ENCODE measurements at regions not wholly inside any gene's neighbourhood (a gene's known extent, or its start where the extent isn't known, plus 50 kb on each side); places are given as distances from the start of the nearest gene placed in this dataset.

GRCh38 chr4:64533637-64534036 lies 124.4 kb upstream of the TECRL start:
- DNase-seq (ENCODE audit: extremely low spot score) = no peak
- ChIA-PET CTCF (no interaction called here), POLR2A (no interaction called here)
- no peak for TF ChIP-seq CTCF (IDR thresholded peaks at IDR 0.05; ENCODE audit: control extremely low read depth, extremely low read depth, low read depth, missing control alignments)

DNA sequence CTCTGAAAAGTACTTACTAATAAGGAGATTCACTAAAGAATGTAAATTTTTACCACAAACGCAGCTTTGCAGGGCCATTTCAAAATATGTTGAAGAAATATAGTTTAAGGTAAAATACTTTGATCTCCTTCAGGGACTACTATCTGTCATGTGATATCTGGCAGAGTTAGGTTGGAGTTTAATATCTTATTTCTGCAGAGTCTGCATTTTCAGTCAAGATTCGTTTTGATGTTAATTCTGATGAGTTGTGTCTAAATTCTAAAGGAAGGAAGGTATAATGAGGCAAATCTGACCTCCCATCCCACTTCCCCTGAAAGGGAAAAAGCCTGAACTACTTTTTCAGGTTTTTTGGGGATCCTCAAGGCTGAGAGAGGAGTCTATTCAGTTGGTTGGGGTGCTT lies 123.9 kb upstream of the TECRL start:
- no peak for TF ChIP-seq CTCF (IDR thresholded peaks at IDR 0.05; ENCODE audit: control extremely low read depth, extremely low read depth, low read depth, missing control alignments)
- ChIA-PET CTCF (interaction anchor here (1.0 kb wide), 1 partner anchor 16 kb away, joined by 3 read pairs; no protein-coding TSS in a partner anchor), POLR2A (no interaction called here)
- DNase-seq (ENCODE audit: extremely low spot score) = no peak

GRCh38 chr4:64520421-64520820 lies 111.2 kb upstream of the TECRL start:
- ChIA-PET POLR2A (no interaction called here), CTCF (interaction anchor here (0.7 to 1.3 kb wide), 2 partner anchors 15 to 19 kb away, joined by 3 read pairs; no protein-coding TSS in a partner anchor)
- no peak for DNase-seq (ENCODE audit: extremely low spot score)
- TF ChIP-seq CTCF (IDR thresholded peaks at IDR 0.05; ENCODE audit: control extremely low read depth, extremely low read depth, low read depth, missing control alignments) = no peak

DNA sequence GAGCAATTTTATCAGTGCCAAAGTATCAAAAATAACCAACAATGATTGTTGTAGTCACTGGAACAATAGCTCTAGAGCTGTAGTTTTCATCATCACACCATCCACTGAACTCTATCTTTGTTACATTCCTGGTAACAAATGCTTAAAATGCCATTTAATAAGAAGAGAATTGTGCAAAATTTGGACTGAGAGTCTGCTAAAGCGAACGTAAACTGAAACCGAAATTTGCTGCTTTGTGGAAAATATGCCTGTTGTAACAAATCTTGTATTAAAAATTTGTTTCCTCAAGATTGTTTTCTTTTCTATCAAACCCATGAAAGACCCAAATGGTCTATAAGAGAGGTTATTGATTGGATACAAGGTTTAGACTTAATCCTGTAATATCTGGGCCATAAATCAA lies 109.3 kb upstream of the TECRL start:
- DNase-seq (ENCODE audit: extremely low spot score) = no peak
- no peak for TF ChIP-seq CTCF (IDR thresholded peaks at IDR 0.05; ENCODE audit: control extremely low read depth, extremely low read depth, low read depth, missing control alignments)
- ChIA-PET POLR2A (no interaction called here), CTCF (interaction anchor here (1.2 kb wide), 1 partner anchor 9 kb away, joined by 3 read pairs; no protein-coding TSS in a partner anchor)

GRCh38 chr4:64516176-64516575 lies 106.9 kb upstream of the TECRL start:
- DNase-seq (ENCODE audit: extremely low spot score) = no peak
- TF ChIP-seq CTCF (IDR thresholded peaks at IDR 0.05; ENCODE audit: control extremely low read depth, extremely low read depth, low read depth, missing control alignments) = no peak
- ChIA-PET CTCF (no interaction called here), POLR2A (no interaction called here)

DNA sequence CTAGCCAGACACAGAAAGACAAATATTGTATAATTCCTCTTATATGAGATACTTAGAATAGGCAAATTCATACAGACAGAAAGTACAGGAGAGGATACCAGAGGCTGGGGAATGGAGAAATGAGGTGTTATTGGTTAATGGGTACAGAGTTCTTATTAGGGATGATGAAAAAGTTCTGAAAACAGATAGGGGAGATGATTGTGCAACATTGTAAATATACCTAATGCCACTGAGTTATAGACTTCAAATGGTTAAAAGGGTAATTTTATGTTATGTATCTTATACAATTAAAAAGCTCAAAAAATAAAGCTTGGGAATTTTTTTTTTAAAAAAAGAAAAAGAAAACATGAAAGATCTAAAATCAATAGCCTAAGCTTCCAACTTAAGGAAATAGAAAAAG lies 98.8 kb upstream of the TECRL start:
- ChIA-PET POLR2A (no interaction called here), CTCF (no interaction called here)
- no peak for DNase-seq (ENCODE audit: extremely low spot score)
- TF ChIP-seq CTCF (IDR thresholded peaks at IDR 0.05; ENCODE audit: control extremely low read depth, extremely low read depth, low read depth, missing control alignments) = no peak

All from GM10248 (cell line).